K562 (cell line): ENCODE measurements at regions not wholly inside any gene's neighbourhood (a gene's known extent, or its start where the extent isn't known, plus 50 kb on each side); places are given as distances from the start of the nearest gene placed in this dataset.

Experiments
- ATAC-seq: fragments of 200-7000 bp; cut with Tn5 transposase; 3 replicates; pipeline ENCODE4 v1.9.1; 2020; ENCODE audit warnings: moderate library complexity
- BruUV-seq: library from RNA; stranded (reverse); fragments of 400-500 nt; replicated peaks from 2 replicates; lab custom pipeline; 2021; lab: Mats Ljungman, UMichigan
- CTCF ChIA-PET: fragments of 300-600 bp; formaldehyde crosslinking; extraction: SDS; loops from one replicate; lab custom pipeline; 2021; ENCODE audit warnings: low intra/inter-chr PET ratio; lab: Yijun Ruan, JAX
- POLR2A ChIA-PET: fragments of 300-600, 350-650 bp; sonication (Branson Sonifier 250); formaldehyde crosslinking; extraction: SDS; loops from one replicate; lab custom pipeline; 2021; ENCODE audit warnings: antibody characterized with exemption, inconsistent platforms; lab: Yijun Ruan, JAX
- DNase-seq, 4 experiments: peaks; one replicate each; pipeline versions ENCODE4 v3.0.0 to v3.0.0-alpha.2; 2011 to 2018; ENCODE audit warnings: low spot score in 3 of 4, mixed read lengths in 3 of 4; ENCODE audit errors: extremely low read depth in 1 of 4
- FAIRE-seq: peaks from 2 replicates; lab custom pipeline; 2011; peaks lifted over from hg19 to GRCh38; lab: Jason Lieb, UNC
- H2AFZ ChIP-seq: 2 replicates; pipeline ENCODE4 v1.6.0; 2011; ENCODE audit warnings: low read depth, low read length, control low read depth, inconsistent platforms
- H3K27ac ChIP-seq: fragments of 200-600 bp; 3 replicates; pipeline ENCODE4 v1.8.0; 2011; ENCODE audit warnings: low read depth, mild to moderate bottlenecking, control low read depth, inconsistent platforms, low read length, moderate library complexity, mixed read lengths; ENCODE audit errors: extremely low read depth
- H3K27me3 ChIP-seq, 2 experiments: fragments of 300-600 bp in 1 of 2; 2 replicates in 1 of 2; 3 replicates in 1 of 2; pipeline versions ENCODE4 v1.6.0 to v1.8.0; 2011; ENCODE audit warnings: inconsistent platforms in 2 of 2, low read length in 2 of 2, mild to moderate bottlenecking in 1 of 2, mixed read lengths in 1 of 2, moderate library complexity in 1 of 2; ENCODE audit not compliant: control insufficient read depth in 2 of 2, insufficient read depth in 2 of 2
- H3K36me3 ChIP-seq: fragments of 300-600 bp; 3 replicates; pipeline ENCODE4 v1.8.0; 2011; ENCODE audit warnings: mild to moderate bottlenecking, low read length, inconsistent platforms; ENCODE audit not compliant: control insufficient read depth, insufficient read depth
- H3K4me1 ChIP-seq, 2 experiments: fragments of 200-600 bp in 1 of 2; replicated peaks in 1 of 2; 2 replicates in 1 of 2; 3 replicates in 1 of 2; pipeline versions ENCODE4 v1.5.1 to v1.8.0; 2011; ENCODE audit warnings: inconsistent platforms in 2 of 2, low read length in 2 of 2, mild to moderate bottlenecking in 1 of 2, mixed read lengths in 1 of 2, moderate library complexity in 1 of 2; ENCODE audit not compliant: control insufficient read depth in 2 of 2, insufficient read depth in 2 of 2
- H3K4me2 ChIP-seq: 2 replicates; pipeline ENCODE4 v1.6.1; 2011; ENCODE audit warnings: low read length, control low read depth, inconsistent platforms, mixed read lengths; ENCODE audit not compliant: insufficient read depth
- H3K4me3 ChIP-seq: fragments of 200-600 bp; sonication (generic), shearing (Covaris generic); 2 replicates; pipeline ENCODE4 v1.5.1; 2016; ENCODE audit warnings: control low read depth, inconsistent platforms
- H3K79me2 ChIP-seq: fragments of 200-600 bp; 3 replicates; pipeline ENCODE4 v1.8.0; 2011; ENCODE audit warnings: low read length, inconsistent platforms; ENCODE audit not compliant: control insufficient read depth, insufficient read depth
- H3K9ac ChIP-seq, 2 experiments: 2 replicates each; pipeline versions ENCODE4 v1.6.0 to v1.6.1; 2011; ENCODE audit warnings: low read depth in 2 of 2, low read length in 2 of 2, control low read depth in 1 of 2, inconsistent platforms in 1 of 2, mild to moderate bottlenecking in 1 of 2, mixed read lengths in 1 of 2; ENCODE audit not compliant: insufficient read depth in 1 of 2
- H3K9me1 ChIP-seq: one replicate; pipeline ENCODE4 v1.6.0; 2011; ENCODE audit warnings: inconsistent platforms, mild to moderate bottlenecking, low read length, moderate library complexity; ENCODE audit not compliant: control insufficient read depth, insufficient read depth
- H3K9me3 ChIP-seq: replicated peaks from 2 replicates; pipeline ENCODE4 v1.5.1; 2011; ENCODE audit warnings: low read depth, low read length, inconsistent platforms; ENCODE audit not compliant: control insufficient read depth, insufficient read depth
- H4K20me1 ChIP-seq: replicated peaks from 2 replicates; pipeline ENCODE4 v1.6.1; 2011; ENCODE audit warnings: low read length, inconsistent platforms, mixed read lengths; ENCODE audit not compliant: control insufficient read depth, insufficient read depth
- BDP1 ChIP-seq: IDR thresholded peaks from 3 replicates; pipeline ENCODE4 v1.6.1; 2011; ENCODE audit not compliant: insufficient read length, insufficient read depth
- HMG20A ChIP-seq: fragments of 450-650 bp; formaldehyde crosslinking; conservative IDR thresholded peaks from 2 replicates; pipeline ENCODE4 v1.4.0; 2020; ENCODE audit warnings: mild to moderate bottlenecking, mixed read lengths
- PREB ChIP-seq: sonication (generic); formaldehyde crosslinking; IDR thresholded peaks from 2 replicates; pipeline ENCODE4 v1.8.1; 2023; ENCODE audit warnings: mild to moderate bottlenecking, missing genetic modification reagents
- XRCC4 ChIP-seq: IDR thresholded peaks from one replicate; pipeline ENCODE4 v1.6.1; 2011; ENCODE audit not compliant: insufficient read depth, insufficient read length; ENCODE audit errors: extremely low read depth
- ZNF184 ChIP-seq: sonication (generic); formaldehyde crosslinking; IDR thresholded peaks from 2 replicates; pipeline ENCODE4 v1.5.0; 2020; ENCODE audit warnings: missing genetic modification reagents
- ZNF277 ChIP-seq: fragments of 250-450 bp; sonication (Bioruptor Pico); IDR thresholded peaks from 2 replicates; pipeline ENCODE4 v1.8.0; 2022; ENCODE audit warnings: inconsistent platforms, mild to moderate bottlenecking, moderate library complexity, borderline replicate concordance
- WGBS: fragments of 100-300 bp; shearing (Covaris generic); methylation state at CpG from one replicate; pipeline ENCODE4 v1.1.6; 2016; ENCODE audit warnings: low coverage, mixed read lengths; ENCODE audit not compliant: insufficient coverage; ENCODE audit errors: missing lambda C conversion rate; 5-methylcytosine and 5-hydroxymethylcytosine counted together
- in situ Hi-C: fragments of 300-500 bp; cut with MboI; formaldehyde crosslinking; loops from 4 replicates; pipeline ENCODE4 v1.15.0; 2018; ENCODE audit warnings: inconsistent platforms, mixed read lengths
- intact Hi-C: fragments of 100-400 bp; cut with micrococcal nuclease; formaldehyde crosslinking; loops from 2 replicates; pipeline ENCODE4 v1.14.2; 2022
- TF ChIP-seq, protein P1 (sequence below), 3 experiments: fragments of 200-800 bp in 1 of 3; fragments of 250-450 bp in 1 of 3; fragments of 450-650 bp in 1 of 3; sonication (Bioruptor Pico) in 1 of 3; sonication (Bioruptor generic) in 1 of 3; formaldehyde crosslinking in 1 of 3; IDR thresholded peaks; 2 replicates each; pipeline versions ENCODE4 v1.6.1 to v1.8.0; 2016 to 2022; ENCODE audit warnings: mild to moderate bottlenecking in 2 of 3, missing genetic modification characterization in 2 of 3, missing compliant biosample characterization in 1 of 3, moderate library complexity in 1 of 3

GRCh38 chr3:64773137-64773536 is 85.3 kb upstream of the ADAMTS9 start:
- ATAC-seq: no peak
- H3K79me2 ChIP-seq: no peaks in the 10 kb centered on the region
- no peaks in the 10 kb centered on the region for H3K36me3 ChIP-seq
- ChIA-PET CTCF (no interaction called here), POLR2A (no interaction called here)
- no peak for DNase-seq
- WGBS: 0% methylated on average over 4 of the region's 5 CpGs
- H3K4me3 ChIP-seq: no peak overlapping the region
- H3K9ac ChIP-seq: no peak overlapping the region
- no peaks in the 10 kb centered on the region for H3K4me1 ChIP-seq
- no peaks in the 10 kb centered on the region for H3K27me3 ChIP-seq
- H3K9me1 ChIP-seq: no peaks in the 10 kb centered on the region
- in situ Hi-C loops (no loop called here), intact Hi-C loops (no loop called here)
- H4K20me1 ChIP-seq: no peaks in the 10 kb centered on the region
- no peaks in the 10 kb centered on the region for H3K9me3 ChIP-seq
- BruUV-seq: no TSS peak
- H3K27ac ChIP-seq: no peak overlapping the region
- no peak overlapping the region for H2AFZ ChIP-seq
- no peak for FAIRE-seq
- no peak overlapping the region for H3K4me2 ChIP-seq
- TF ChIP-seq XRCC4: no peak
- TF ChIP-seq BDP1: no peak
- TF ChIP-seq, protein P1, sequence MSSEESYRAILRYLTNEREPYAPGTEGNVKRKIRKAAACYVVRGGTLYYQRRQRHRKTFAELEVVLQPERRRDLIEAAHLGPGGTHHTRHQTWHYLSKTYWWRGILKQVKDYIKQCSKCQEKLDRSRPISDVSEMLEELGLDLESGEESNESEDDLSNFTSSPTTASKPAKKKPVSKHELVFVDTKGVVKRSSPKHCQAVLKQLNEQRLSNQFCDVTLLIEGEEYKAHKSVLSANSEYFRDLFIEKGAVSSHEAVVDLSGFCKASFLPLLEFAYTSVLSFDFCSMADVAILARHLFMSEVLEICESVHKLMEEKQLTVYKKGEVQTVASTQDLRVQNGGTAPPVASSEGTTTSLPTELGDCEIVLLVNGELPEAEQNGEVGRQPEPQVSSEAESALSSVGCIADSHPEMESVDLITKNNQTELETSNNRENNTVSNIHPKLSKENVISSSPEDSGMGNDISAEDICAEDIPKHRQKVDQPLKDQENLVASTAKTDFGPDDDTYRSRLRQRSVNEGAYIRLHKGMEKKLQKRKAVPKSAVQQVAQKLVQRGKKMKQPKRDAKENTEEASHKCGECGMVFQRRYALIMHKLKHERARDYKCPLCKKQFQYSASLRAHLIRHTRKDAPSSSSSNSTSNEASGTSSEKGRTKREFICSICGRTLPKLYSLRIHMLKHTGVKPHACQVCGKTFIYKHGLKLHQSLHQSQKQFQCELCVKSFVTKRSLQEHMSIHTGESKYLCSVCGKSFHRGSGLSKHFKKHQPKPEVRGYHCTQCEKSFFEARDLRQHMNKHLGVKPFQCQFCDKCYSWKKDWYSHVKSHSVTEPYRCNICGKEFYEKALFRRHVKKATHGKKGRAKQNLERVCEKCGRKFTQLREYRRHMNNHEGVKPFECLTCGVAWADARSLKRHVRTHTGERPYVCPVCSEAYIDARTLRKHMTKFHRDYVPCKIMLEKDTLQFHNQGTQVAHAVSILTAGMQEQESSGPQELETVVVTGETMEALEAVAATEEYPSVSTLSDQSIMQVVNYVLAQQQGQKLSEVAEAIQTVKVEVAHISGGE (CRISPR knock-in tag; IDR thresholded peaks at IDR 0.05): peak in 1 of 3 experiments; percentile 65; a peak in 1 of 6 replicates
- no peak for TF ChIP-seq PREB (CRISPR knock-in tag)
- TF ChIP-seq ZNF277 (CRISPR knock-in tag): no peak
- TF ChIP-seq HMG20A (CRISPR knock-in tag): no peak
- TF ChIP-seq ZNF184 (CRISPR knock-in tag): no peak
